ENCODE measurements at regions not wholly inside any gene's neighbourhood (a gene's known extent, or its start where the extent isn't known, plus 50 kb on each side); places are given as distances from the start of the nearest gene placed in this dataset.

DNA sequence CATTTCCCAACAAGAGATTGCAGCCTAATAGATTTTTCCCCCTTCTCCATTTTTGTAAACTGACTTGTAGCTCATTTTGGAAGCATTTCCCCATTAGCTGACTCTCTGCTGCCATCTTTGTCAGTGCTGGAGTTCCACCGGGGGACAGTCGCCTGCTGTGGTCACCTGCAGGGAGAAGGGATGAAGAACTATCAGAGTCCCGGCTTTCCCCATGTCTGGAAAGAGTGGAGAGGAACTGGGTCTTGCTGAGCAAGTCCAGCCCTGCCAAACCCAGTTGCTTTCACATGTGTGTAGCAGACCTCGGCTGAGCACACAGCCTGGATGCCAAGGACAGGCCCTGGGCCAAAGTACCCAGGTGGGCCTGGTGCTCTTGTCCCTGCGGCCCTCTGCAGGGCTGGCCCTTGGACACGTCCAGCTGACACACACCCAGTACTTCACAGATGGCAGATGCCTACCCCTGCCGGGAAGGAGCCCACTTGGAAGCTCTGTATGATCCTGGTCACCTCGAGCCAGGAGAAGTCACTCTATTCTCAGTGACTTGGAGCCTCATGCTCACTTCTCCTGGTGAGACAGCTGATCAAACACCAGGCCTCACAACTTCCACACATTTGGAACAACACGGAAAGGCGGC lies 157.3 kb upstream of the NPVF start:
- no peak for TF ChIP-seq EZH2 (IDR thresholded peaks at IDR 0.05; ENCODE audit: borderline replicate concordance, low read length)
- TF ChIP-seq, protein P1, sequence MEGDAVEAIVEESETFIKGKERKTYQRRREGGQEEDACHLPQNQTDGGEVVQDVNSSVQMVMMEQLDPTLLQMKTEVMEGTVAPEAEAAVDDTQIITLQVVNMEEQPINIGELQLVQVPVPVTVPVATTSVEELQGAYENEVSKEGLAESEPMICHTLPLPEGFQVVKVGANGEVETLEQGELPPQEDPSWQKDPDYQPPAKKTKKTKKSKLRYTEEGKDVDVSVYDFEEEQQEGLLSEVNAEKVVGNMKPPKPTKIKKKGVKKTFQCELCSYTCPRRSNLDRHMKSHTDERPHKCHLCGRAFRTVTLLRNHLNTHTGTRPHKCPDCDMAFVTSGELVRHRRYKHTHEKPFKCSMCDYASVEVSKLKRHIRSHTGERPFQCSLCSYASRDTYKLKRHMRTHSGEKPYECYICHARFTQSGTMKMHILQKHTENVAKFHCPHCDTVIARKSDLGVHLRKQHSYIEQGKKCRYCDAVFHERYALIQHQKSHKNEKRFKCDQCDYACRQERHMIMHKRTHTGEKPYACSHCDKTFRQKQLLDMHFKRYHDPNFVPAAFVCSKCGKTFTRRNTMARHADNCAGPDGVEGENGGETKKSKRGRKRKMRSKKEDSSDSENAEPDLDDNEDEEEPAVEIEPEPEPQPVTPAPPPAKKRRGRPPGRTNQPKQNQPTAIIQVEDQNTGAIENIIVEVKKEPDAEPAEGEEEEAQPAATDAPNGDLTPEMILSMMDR (conservative IDR thresholded peaks at IDR 0.05 in 1 of 2, IDR thresholded peaks at IDR 0.05 in 1 of 2; ENCODE audit: extremely low read depth in 1 of 2, insufficient read depth in 1 of 2, low read depth in 1 of 2, low read length in 2 of 2), result no peak
